Neural cell (in vitro differentiated cells): ENCODE measurements at regions not wholly inside any gene's neighbourhood (a gene's known extent, or its start where the extent isn't known, plus 50 kb on each side); places are given as distances from the start of the nearest gene placed in this dataset.

Experiments
- EP300 ChIP-seq: fragments of 450-650 bp; conservative IDR thresholded peaks from 2 replicates; pipeline ENCODE4 v1.6.1; 2014; ENCODE audit warnings: antibody characterized with exemption, mild to moderate bottlenecking, moderate library complexity; ENCODE audit not compliant: poor library complexity, severe bottlenecking
- POLR2AphosphoS5 ChIP-seq: IDR thresholded peaks from 2 replicates; pipeline ENCODE4 v1.6.1; 2012

- TF ChIP-seq POLR2AphosphoS5 = no peak
- no peak for TF ChIP-seq EP300
These were observed 54.7 kb upstream of the TCF20 start for GRCh38 chr22:42324990-42325710.
